Stimulated activated CD8-positive, alpha-beta memory T cell treated with anti-CD3 and anti-CD28 coated beads, Interleukin-12 subunit alpha, Interleukin-12 subunit beta, amount 100 ng/mL, for 24 hours (primary cell): ENCODE measurements at regions not wholly inside any gene's neighbourhood (a gene's known extent, or its start where the extent isn't known, plus 50 kb on each side); places are given as distances from the start of the nearest gene placed in this dataset.
A peak's percentile ranks its signal among the peaks of the same experiment; 100 is the strongest.

ENCODE experiments used
- DNase-seq: peaks from one replicate; pipeline ENCODE4 v3.0.0-alpha.2; 2020; ENCODE audit errors: extremely low read depth

GRCh38 chr3:66803206-66803605 is 194.9 kb upstream of the KBTBD8 start:
- no peak for DNase-seq

- no peak for DNase-seq
Measured at GRCh38 chr3:66803721-66804695, 194.1 kb upstream of the KBTBD8 start.

- no peak for DNase-seq
Measured at GRCh38 chr3:66808891-66809594, 189.1 kb upstream of the KBTBD8 start.

GRCh38 chr3:66809595-66809958 is 188.5 kb upstream of the KBTBD8 start:
- DNase-seq, result no peak

GRCh38 chr3:66812136-66812535 is 186.0 kb upstream of the KBTBD8 start:
- DNase-seq, result no peak

- DNase-seq, result no peak
Measured at GRCh38 chr3:66812741-66813140, 185.4 kb upstream of the KBTBD8 start.

GRCh38 chr3:66816090-66816761 is 181.9 kb upstream of the KBTBD8 start:
- no peak for DNase-seq

- DNase-seq, result no peak
Measured at GRCh38 chr3:66817951-66818557, 180.1 kb upstream of the KBTBD8 start.

- no peak for DNase-seq
Measured at GRCh38 chr3:66819993-66820501, 178.1 kb upstream of the KBTBD8 start.

GRCh38 chr3:66822186-66823008 is 175.7 kb upstream of the KBTBD8 start:
- DNase-seq, result peak; percentile 3

GRCh38 chr3:66823009-66823397 is 175.1 kb upstream of the KBTBD8 start:
- DNase-seq, result no peak

- DNase-seq, result no peak
Measured at GRCh38 chr3:66823532-66823931, 174.6 kb upstream of the KBTBD8 start.

- no peak for DNase-seq
Measured at GRCh38 chr3:66825375-66825774, 172.7 kb upstream of the KBTBD8 start.

- no peak for DNase-seq
Measured at GRCh38 chr3:66827726-66828125, 170.4 kb upstream of the KBTBD8 start.

GRCh38 chr3:66828303-66828702 is 169.8 kb upstream of the KBTBD8 start:
- DNase-seq, result no peak

GRCh38 chr3:66830301-66830700 is 167.8 kb upstream of the KBTBD8 start:
- DNase-seq, result no peak

- DNase-seq, result no peak
Measured at GRCh38 chr3:66831931-66832330, 166.2 kb upstream of the KBTBD8 start.

- DNase-seq, result no peak
Measured at GRCh38 chr3:66836363-66837152, 161.5 kb upstream of the KBTBD8 start.

GRCh38 chr3:66838704-66839103 is 159.4 kb upstream of the KBTBD8 start:
- no peak for DNase-seq

- no peak for DNase-seq
Measured at GRCh38 chr3:66839508-66839907, 158.6 kb upstream of the KBTBD8 start.
